ENCODE measurements at regions not wholly inside any gene's neighbourhood (a gene's known extent, or its start where the extent isn't known, plus 50 kb on each side); places are given as distances from the start of the nearest gene placed in this dataset.

DNA sequence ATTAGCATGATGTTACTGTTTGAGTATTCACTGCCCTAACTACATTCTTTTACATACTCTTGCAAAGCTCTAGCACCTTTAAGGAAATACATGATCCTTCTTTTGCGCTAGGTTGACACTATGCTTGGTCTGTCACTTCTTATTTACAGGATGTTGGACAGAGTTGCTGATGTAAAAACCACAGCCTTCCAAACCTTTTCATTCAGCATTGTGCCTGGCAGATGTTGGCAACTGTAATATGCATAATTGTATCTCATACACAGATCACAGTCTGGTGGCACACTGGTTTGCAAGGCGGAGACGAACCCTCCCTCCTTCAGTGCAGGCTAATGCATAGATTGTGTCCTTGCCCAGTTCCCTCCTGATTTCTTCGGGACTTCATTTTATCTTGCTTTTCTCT, 224.1 kb downstream of the SNX19 start:
- Histone ChIP-seq H3K4me3 (ENCODE audit: low read depth in 1 of 2, low read length in 2 of 2) (no peak overlapping the region), H3K4me1 (ENCODE audit: control insufficient read depth in 2 of 2, insufficient read depth in 2 of 2, low read length in 1 of 2) (no peaks in the 10 kb centered on the region), H3K27me3 (ENCODE audit: control insufficient read depth in 1 of 2, insufficient read depth in 2 of 2, low read length in 2 of 2) (no peaks in the 10 kb centered on the region), H3K9me3 (ENCODE audit: control insufficient read depth in 2 of 2, insufficient read depth in 1 of 2, low read depth in 1 of 2, low read length in 1 of 2) (no peaks in the 10 kb centered on the region), H3K27ac (ENCODE audit: low read depth in 2 of 2, low read length in 1 of 2) (no peak overlapping the region), H3K36me3 (ENCODE audit: control insufficient read depth in 2 of 2, insufficient read depth in 2 of 2, low read length in 1 of 2) (no peaks in the 10 kb centered on the region)
- WGBS, 2 donors = 91 to 95% methylated on average over 4 of the region's 4 CpGs

DNA sequence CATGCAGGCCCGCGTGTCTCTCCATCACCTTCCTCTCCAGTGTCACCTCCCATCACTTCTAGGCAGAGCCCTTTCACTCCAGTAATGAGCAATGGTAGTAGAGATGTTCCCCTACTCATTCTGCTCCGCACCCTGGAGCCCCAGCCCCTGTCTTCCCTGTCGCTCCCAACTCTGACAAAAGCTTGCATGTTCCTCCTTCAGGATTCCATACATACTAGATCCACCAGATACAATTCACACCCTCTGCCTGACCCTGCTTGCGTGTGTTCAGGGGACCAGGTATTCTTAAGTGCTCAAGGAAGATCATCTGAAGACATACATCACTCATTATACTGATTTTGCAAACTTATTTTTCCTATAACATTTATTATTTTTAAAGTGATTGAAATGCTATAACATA, 222.7 kb downstream of the SNX19 start:
- no peaks in the 10 kb centered on the region for H3K27me3 ChIP-seq (ENCODE audit: control insufficient read depth in 1 of 2, insufficient read depth in 2 of 2, low read length in 2 of 2)
- H3K9me3 ChIP-seq (ENCODE audit: control insufficient read depth in 2 of 2, insufficient read depth in 1 of 2, low read depth in 1 of 2, low read length in 1 of 2) = no peaks in the 10 kb centered on the region
- no peak overlapping the region for H3K27ac ChIP-seq (ENCODE audit: low read depth in 2 of 2, low read length in 1 of 2)
- H3K4me3 ChIP-seq (ENCODE audit: low read depth in 1 of 2, low read length in 2 of 2) = no peak overlapping the region
- H3K4me1 ChIP-seq (ENCODE audit: control insufficient read depth in 2 of 2, insufficient read depth in 2 of 2, low read length in 1 of 2) = no peaks in the 10 kb centered on the region
- 95% methylated on average over 5 of the region's 5 CpGs for WGBS, 2 donors
- H3K36me3 ChIP-seq (ENCODE audit: control insufficient read depth in 2 of 2, insufficient read depth in 2 of 2, low read length in 1 of 2) = no peaks in the 10 kb centered on the region

GRCh38 chr11:130694488-130695045, 221.7 kb downstream of the SNX19 start:
- Histone ChIP-seq H3K36me3 (ENCODE audit: control insufficient read depth in 2 of 2, insufficient read depth in 2 of 2, low read length in 1 of 2) (no peaks in the 10 kb centered on the region), H3K4me1 (ENCODE audit: control insufficient read depth in 2 of 2, insufficient read depth in 2 of 2, low read length in 1 of 2) (no peaks in the 10 kb centered on the region), H3K27ac (ENCODE audit: low read depth in 2 of 2, low read length in 1 of 2) (no peak overlapping the region), H3K4me3 (ENCODE audit: low read depth in 1 of 2, low read length in 2 of 2) (no peak overlapping the region), H3K27me3 (ENCODE audit: control insufficient read depth in 1 of 2, insufficient read depth in 2 of 2, low read length in 2 of 2) (no peaks in the 10 kb centered on the region), H3K9me3 (ENCODE audit: control insufficient read depth in 2 of 2, insufficient read depth in 1 of 2, low read depth in 1 of 2, low read length in 1 of 2) (no peaks in the 10 kb centered on the region)
- WGBS, 2 donors = 84 to 88% methylated on average over 5 of the region's 5 CpGs

- no peaks in the 10 kb centered on the region for H3K27me3 ChIP-seq (ENCODE audit: control insufficient read depth in 1 of 2, insufficient read depth in 2 of 2, low read length in 2 of 2)
- H3K27ac ChIP-seq (ENCODE audit: low read depth in 2 of 2, low read length in 1 of 2) = no peak overlapping the region
- H3K4me3 ChIP-seq (ENCODE audit: low read depth in 1 of 2, low read length in 2 of 2) = no peak overlapping the region
- 76 to 88% methylated on average over 10 of the region's 10 CpGs for WGBS, 2 donors
- H3K9me3 ChIP-seq (ENCODE audit: control insufficient read depth in 2 of 2, insufficient read depth in 1 of 2, low read depth in 1 of 2, low read length in 1 of 2) = no peaks in the 10 kb centered on the region
- no peaks in the 10 kb centered on the region for H3K4me1 ChIP-seq (ENCODE audit: control insufficient read depth in 2 of 2, insufficient read depth in 2 of 2, low read length in 1 of 2)
- no peaks in the 10 kb centered on the region for H3K36me3 ChIP-seq (ENCODE audit: control insufficient read depth in 2 of 2, insufficient read depth in 2 of 2, low read length in 1 of 2)
Measured at GRCh38 chr11:130698174-130698573, 218.1 kb downstream of the SNX19 start.

DNA sequence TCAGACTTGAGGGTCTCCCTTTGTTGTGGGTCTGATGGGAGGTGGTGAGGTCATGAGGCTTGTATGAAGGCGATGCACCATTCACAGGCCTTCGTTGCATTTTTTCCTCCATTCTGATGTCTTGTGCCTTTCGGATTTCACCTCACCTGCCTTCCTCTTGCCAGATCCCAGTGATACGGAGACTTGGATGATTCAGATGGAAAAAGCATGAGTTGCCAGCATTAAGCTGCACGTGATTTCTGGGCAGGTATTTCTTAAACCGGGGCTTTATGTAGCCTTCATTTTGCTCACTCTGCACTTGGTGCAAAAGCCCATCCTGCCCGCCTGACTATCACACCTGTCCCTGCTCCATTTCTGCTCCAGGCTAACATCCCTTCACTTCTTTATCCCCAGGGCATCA, 216.7 kb downstream of the SNX19 start:
- Histone ChIP-seq H3K4me3 (ENCODE audit: low read depth in 1 of 2, low read length in 2 of 2) (no peak overlapping the region), H3K36me3 (ENCODE audit: control insufficient read depth in 2 of 2, insufficient read depth in 2 of 2, low read length in 1 of 2) (no peaks in the 10 kb centered on the region), H3K27me3 (ENCODE audit: control insufficient read depth in 1 of 2, insufficient read depth in 2 of 2, low read length in 2 of 2) (no peaks in the 10 kb centered on the region), H3K27ac (ENCODE audit: low read depth in 2 of 2, low read length in 1 of 2) (no peak overlapping the region), H3K9me3 (ENCODE audit: control insufficient read depth in 2 of 2, insufficient read depth in 1 of 2, low read depth in 1 of 2, low read length in 1 of 2) (no peaks in the 10 kb centered on the region), H3K4me1 (ENCODE audit: control insufficient read depth in 2 of 2, insufficient read depth in 2 of 2, low read length in 1 of 2) (no peaks in the 10 kb centered on the region)
- 88 to 90% methylated on average over 7 of the region's 7 CpGs for WGBS, 2 donors

DNA sequence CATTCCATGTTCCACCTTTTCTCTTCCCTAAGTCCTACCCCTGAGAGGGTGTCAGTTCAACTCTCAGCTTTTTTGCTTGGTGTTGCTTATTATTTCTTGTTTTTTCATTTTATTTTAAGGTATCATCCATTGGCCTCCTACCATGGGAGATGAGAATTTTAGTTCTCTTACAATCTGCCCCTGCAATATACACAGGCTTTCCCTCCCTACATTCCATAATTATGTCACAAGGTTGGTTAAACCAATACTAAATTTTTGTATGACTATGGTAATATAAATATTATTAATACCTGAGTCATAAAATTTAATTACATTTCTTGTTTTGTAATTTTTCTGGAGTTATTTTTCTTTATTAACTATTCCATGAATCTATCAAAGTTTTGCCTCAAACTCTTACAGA, 216.2 kb downstream of the SNX19 start:
- Histone ChIP-seq H3K4me3 (ENCODE audit: low read depth in 1 of 2, low read length in 2 of 2) (no peak overlapping the region), H3K36me3 (ENCODE audit: control insufficient read depth in 2 of 2, insufficient read depth in 2 of 2, low read length in 1 of 2) (no peaks in the 10 kb centered on the region), H3K4me1 (ENCODE audit: control insufficient read depth in 2 of 2, insufficient read depth in 2 of 2, low read length in 1 of 2) (no peaks in the 10 kb centered on the region)

DNA sequence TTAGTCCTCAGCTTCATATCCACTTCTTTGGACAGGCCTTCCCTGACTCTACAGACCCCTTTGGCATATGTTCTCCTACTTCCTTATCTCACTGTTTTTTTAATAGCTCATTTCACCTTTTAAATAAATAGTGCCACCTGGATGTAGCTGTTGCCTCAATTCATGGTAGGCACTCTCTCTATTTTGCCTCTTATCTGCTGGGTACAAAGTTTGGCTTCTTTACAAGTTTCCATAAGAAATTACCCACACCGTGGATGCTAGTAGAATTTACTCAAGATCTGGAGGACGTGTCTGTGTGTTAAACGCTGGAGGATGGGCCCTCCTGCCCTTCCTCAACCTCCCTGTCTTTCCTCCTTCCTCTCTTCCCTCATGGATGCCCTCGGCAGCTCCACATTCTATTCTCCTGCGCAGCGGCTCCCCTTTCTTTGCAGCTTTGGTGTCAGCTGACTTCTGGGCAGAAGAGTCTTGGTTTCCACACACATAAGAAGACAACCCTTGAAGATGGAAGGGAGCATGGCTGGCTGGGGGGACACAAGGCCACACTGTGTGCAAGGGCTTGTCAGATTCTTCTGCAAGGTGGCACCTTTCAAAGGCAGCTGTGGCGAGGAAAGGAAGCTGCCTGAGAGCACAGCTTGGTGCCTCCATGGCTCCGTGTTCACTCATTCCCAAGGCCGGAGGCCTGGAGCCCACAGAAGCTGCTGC, 212.6 kb downstream of the SNX19 start:
- no peak overlapping the region for H3K27ac ChIP-seq (ENCODE audit: low read depth in 2 of 2, low read length in 1 of 2)
- H3K4me1 ChIP-seq (ENCODE audit: control insufficient read depth in 2 of 2, insufficient read depth in 2 of 2, low read length in 1 of 2) = no peaks in the 10 kb centered on the region
- no peaks in the 10 kb centered on the region for H3K36me3 ChIP-seq (ENCODE audit: control insufficient read depth in 2 of 2, insufficient read depth in 2 of 2, low read length in 1 of 2)
- WGBS, 2 donors = 80 to 89% methylated on average over 9 of the region's 9 CpGs
- no peaks in the 10 kb centered on the region for H3K27me3 ChIP-seq (ENCODE audit: control insufficient read depth in 1 of 2, insufficient read depth in 2 of 2, low read length in 2 of 2)
- no peaks in the 10 kb centered on the region for H3K9me3 ChIP-seq (ENCODE audit: control insufficient read depth in 2 of 2, insufficient read depth in 1 of 2, low read depth in 1 of 2, low read length in 1 of 2)
- no peak overlapping the region for H3K4me3 ChIP-seq (ENCODE audit: low read depth in 1 of 2, low read length in 2 of 2)

More for the DNA sequence above, 216.2 kb downstream of the SNX19 start:
- Histone ChIP-seq H3K9me3 (ENCODE audit: control insufficient read depth in 2 of 2, insufficient read depth in 1 of 2, low read depth in 1 of 2, low read length in 1 of 2) (no peaks in the 10 kb centered on the region), H3K27ac (ENCODE audit: low read depth in 2 of 2, low read length in 1 of 2) (no peak overlapping the region), H3K27me3 (ENCODE audit: control insufficient read depth in 1 of 2, insufficient read depth in 2 of 2, low read length in 2 of 2) (no peaks in the 10 kb centered on the region)

DNA sequence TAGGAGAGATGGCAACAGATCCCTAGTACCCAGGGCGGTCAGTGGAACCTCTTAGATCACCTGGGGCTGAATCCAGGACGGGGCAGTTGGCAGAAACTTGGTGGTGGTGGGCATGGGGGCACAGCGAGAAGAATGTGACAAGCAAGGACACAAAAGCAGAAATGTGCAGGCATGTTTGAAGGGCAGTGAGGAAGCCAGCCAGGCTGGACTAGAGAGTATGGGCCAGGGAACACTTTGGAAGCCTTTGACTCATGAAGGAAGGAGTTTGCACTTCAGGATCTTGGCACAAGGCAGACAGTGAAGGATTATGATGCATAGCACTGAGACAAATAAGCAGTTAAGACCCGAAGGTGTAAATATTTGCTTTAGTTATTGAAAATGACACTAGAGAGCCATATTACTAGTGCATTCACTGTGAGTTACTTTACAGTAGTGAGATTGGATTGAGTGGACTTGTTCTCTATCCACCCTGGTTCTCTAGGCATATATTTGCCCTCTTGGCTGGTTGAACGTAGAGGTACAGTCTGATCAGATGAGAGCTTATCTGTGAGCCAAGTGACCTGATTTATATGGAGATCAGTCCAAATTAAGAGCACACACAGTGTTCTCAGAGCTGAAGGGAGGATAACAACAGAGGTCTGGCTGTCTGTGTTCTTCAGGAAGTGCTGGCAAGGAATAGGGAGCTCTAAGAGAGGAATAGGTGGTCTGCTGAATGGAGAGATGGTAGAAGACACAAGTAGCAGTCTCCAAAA, 210.4 kb downstream of the SNX19 start:
- no peaks in the 10 kb centered on the region for H3K36me3 ChIP-seq (ENCODE audit: control insufficient read depth in 2 of 2, insufficient read depth in 2 of 2, low read length in 1 of 2)
- WGBS, 2 donors = 56 to 59% methylated on average over 5 of the region's 5 CpGs
- H3K4me1 ChIP-seq (ENCODE audit: control insufficient read depth in 2 of 2, insufficient read depth in 2 of 2, low read length in 1 of 2) = no peaks in the 10 kb centered on the region
- no peak overlapping the region for H3K4me3 ChIP-seq (ENCODE audit: low read depth in 1 of 2, low read length in 2 of 2)
- no peaks in the 10 kb centered on the region for H3K9me3 ChIP-seq (ENCODE audit: control insufficient read depth in 2 of 2, insufficient read depth in 1 of 2, low read depth in 1 of 2, low read length in 1 of 2)
- no peak overlapping the region for H3K27ac ChIP-seq (ENCODE audit: low read depth in 2 of 2, low read length in 1 of 2)
- H3K27me3 ChIP-seq (ENCODE audit: control insufficient read depth in 1 of 2, insufficient read depth in 2 of 2, low read length in 2 of 2) = no peaks in the 10 kb centered on the region

- no peaks in the 10 kb centered on the region for H3K4me1 ChIP-seq (ENCODE audit: control insufficient read depth in 2 of 2, insufficient read depth in 2 of 2, low read length in 1 of 2)
- no peaks in the 10 kb centered on the region for H3K9me3 ChIP-seq (ENCODE audit: control insufficient read depth in 2 of 2, insufficient read depth in 1 of 2, low read depth in 1 of 2, low read length in 1 of 2)
- H3K36me3 ChIP-seq (ENCODE audit: control insufficient read depth in 2 of 2, insufficient read depth in 2 of 2, low read length in 1 of 2) = no peaks in the 10 kb centered on the region
- no peak overlapping the region for H3K27ac ChIP-seq (ENCODE audit: low read depth in 2 of 2, low read length in 1 of 2)
- WGBS, 2 donors = 94 to 95% methylated on average over 5 of the region's 5 CpGs
- H3K27me3 ChIP-seq (ENCODE audit: control insufficient read depth in 1 of 2, insufficient read depth in 2 of 2, low read length in 2 of 2) = no peaks in the 10 kb centered on the region
- no peak overlapping the region for H3K4me3 ChIP-seq (ENCODE audit: low read depth in 1 of 2, low read length in 2 of 2)
Measured at GRCh38 chr11:130706572-130706971, 209.7 kb downstream of the SNX19 start.

DNA sequence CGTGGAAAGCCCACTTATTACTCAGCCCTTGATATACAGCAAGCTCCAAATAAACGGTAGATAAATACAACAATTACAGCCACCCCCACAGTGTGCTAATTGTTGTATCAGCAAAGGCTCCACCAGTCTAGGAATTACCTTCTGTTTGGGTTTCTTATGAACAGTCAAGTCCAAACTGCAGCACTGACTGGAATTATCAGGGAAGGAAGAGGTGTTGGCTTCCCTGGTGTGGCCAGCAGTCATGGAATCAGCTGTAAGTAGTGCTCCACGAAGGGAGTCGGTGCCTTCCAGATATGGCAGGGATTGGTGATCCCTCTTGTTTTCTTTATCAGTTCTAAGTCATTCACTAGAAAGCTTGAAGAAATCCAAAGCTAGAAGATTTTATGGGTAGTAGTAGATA, 209.1 kb downstream of the SNX19 start:
- no peak overlapping the region for H3K27ac ChIP-seq (ENCODE audit: low read depth in 2 of 2, low read length in 1 of 2)
- no peaks in the 10 kb centered on the region for H3K9me3 ChIP-seq (ENCODE audit: control insufficient read depth in 2 of 2, insufficient read depth in 1 of 2, low read depth in 1 of 2, low read length in 1 of 2)
- no peaks in the 10 kb centered on the region for H3K27me3 ChIP-seq (ENCODE audit: control insufficient read depth in 1 of 2, insufficient read depth in 2 of 2, low read length in 2 of 2)
- H3K36me3 ChIP-seq (ENCODE audit: control insufficient read depth in 2 of 2, insufficient read depth in 2 of 2, low read length in 1 of 2) = no peaks in the 10 kb centered on the region
- no peaks in the 10 kb centered on the region for H3K4me1 ChIP-seq (ENCODE audit: control insufficient read depth in 2 of 2, insufficient read depth in 2 of 2, low read length in 1 of 2)
- no peak overlapping the region for H3K4me3 ChIP-seq (ENCODE audit: low read depth in 1 of 2, low read length in 2 of 2)
- WGBS, 2 donors = 91 to 96% methylated on average over 4 of the region's 4 CpGs

All from esophagus (tissue), 2 donors.